GM15510 (cell line): ENCODE measurements at regions not wholly inside any gene's neighbourhood (a gene's known extent, or its start where the extent isn't known, plus 50 kb on each side); places are given as distances from the start of the nearest gene placed in this dataset.

ENCODE experiments used
- POLR2A ChIP-seq: IDR thresholded peaks from 3 replicates; pipeline ENCODE4 v1.6.1; 2011; ENCODE audit warnings: borderline replicate concordance; ENCODE audit not compliant: insufficient read length; ENCODE audit errors: extremely low read depth

DNA sequence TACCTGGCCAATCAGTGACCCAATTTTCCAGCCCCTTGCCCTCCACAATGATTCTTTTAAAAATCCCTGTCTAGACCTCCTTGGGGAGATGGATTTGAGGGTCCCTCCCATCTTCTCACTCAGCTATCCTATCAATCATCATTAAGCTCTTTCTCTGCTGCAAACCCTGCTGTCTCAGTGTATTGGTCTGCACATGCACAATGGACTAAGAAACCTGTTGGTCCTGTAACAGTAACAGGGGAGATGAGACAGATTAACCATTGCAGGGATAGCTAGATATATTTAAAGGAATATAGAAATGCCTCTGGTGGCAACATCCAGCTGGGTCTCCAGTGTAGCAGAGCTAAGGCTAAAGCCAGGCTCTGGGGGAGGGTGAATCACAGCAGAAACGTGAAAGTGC lies 74.6 kb upstream of the CHRNA7 start:
- no peak for TF ChIP-seq POLR2A

DNA sequence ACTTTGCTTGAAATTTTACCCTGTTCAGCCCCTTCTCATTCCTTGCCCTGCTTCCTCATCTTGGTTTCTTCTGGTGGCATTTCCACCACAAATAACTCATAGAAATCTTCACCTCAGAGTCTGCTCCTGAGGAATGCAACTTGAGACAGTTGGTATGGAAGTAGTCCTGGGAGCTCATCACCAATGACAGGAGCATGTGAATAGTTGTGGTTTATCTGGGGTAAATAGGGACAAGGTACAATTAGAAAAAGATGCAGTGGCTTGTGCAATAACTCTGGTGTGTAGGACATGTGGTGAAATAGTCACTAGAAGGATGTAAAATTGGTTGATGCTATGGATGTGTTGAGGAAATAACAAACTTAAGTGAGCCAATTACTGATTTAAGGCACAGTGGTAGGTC lies 72.7 kb upstream of the CHRNA7 start:
- TF ChIP-seq POLR2A: no peak

DNA sequence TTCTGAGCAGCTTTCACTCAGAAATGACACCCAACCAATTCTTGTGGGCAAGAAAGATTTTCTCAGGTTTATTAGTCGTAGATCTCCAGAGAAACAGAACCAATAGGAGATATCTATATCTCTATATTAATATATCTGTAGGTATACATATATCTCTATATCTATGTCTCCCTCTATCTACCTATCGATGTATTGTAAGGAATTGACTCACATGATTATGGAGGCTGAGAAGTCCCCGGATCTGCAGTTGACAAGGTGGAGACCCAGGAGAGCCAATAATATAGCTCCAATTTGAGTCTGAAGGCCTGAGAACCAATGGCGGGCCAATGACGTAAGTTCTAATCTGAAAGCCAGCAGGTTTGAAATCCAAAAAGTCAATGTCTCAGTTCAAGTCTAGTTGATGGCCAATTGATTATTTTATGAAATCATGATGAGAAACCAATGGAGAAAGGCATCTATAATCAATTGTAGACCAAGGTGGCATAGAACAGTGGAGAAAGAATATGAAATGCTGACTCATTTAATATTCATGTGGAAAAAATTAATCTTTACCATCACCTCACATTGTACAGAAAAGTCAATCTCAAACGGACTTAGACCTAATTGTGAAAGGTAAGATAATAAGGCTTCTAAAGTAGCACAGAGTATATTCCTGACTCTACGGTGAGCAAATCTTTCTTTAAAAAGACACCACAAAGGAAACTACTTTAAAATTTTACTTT lies 65.6 kb upstream of the CHRNA7 start:
- TF ChIP-seq POLR2A: no peak

DNA sequence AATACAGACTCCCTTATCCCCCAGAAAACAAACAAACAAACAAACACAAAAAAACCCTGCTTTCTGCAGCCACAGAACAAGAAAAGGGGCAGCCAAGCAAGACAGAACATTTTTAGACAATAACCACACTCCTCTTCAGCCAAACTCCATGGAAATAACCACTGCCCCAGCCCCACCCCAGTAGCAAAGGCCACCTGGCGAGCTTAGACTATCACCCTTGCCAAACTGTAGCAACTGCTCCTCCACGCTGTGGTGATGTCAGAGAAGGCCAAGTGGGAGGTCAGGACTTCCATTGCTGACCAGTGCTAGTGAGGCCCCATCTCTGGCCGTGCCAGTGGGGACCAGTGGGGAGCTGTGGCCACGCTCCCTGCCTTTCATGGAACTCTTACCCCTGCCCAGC lies 60.3 kb upstream of the CHRNA7 start:
- TF ChIP-seq POLR2A: no peak

DNA sequence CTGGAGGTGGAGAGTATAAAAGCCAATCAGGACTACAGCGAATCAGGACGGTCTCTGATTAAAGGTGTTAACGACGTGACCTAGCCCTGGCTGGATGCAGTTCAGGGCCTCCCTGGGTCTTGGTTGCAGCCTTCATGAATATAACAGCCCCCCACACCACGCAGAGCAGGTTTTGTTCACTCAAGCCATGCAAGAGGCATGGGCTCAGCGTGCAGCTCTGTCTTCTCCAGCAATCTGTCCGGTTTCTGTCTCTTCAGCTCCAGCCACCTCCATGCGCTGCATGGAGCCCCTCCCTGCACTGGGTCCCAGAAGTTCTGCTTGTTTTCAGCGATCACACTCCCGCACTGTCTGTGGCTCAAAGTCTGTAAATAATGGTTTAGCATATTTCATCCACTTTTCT lies 57.1 kb upstream of the CHRNA7 start:
- TF ChIP-seq POLR2A: no peak

DNA sequence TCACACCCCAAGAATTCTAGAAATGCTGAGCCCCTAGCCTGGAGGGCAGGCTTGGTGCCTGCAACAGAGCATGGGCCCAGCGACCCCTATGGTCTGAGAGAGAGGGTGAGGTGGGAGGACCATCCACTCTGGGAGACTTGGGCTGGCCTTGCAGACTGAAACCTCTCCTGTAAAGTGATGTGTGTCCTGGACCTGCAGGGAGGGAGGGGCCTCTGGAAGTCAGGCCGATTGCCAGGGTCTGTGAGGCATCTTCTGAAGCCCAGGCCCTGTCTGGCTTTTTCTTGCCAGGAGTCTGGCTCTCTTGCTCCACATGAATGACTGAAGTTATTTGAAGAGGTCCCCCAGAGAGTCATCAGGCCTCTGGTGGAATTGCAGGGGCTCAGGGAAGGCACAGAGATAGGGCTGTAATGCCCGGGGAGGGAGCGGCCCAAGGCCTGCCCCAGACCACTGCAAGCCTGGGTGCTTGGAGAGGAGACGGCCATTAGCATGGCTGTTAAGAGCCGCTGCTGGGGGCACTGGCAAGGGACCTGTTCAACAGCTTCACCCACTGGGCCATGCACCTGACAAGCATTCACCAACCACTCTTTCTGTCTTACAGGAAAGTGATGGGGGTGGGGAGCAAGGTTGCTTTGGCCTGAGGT lies 56.0 kb upstream of the CHRNA7 start:
- no peak for TF ChIP-seq POLR2A

DNA sequence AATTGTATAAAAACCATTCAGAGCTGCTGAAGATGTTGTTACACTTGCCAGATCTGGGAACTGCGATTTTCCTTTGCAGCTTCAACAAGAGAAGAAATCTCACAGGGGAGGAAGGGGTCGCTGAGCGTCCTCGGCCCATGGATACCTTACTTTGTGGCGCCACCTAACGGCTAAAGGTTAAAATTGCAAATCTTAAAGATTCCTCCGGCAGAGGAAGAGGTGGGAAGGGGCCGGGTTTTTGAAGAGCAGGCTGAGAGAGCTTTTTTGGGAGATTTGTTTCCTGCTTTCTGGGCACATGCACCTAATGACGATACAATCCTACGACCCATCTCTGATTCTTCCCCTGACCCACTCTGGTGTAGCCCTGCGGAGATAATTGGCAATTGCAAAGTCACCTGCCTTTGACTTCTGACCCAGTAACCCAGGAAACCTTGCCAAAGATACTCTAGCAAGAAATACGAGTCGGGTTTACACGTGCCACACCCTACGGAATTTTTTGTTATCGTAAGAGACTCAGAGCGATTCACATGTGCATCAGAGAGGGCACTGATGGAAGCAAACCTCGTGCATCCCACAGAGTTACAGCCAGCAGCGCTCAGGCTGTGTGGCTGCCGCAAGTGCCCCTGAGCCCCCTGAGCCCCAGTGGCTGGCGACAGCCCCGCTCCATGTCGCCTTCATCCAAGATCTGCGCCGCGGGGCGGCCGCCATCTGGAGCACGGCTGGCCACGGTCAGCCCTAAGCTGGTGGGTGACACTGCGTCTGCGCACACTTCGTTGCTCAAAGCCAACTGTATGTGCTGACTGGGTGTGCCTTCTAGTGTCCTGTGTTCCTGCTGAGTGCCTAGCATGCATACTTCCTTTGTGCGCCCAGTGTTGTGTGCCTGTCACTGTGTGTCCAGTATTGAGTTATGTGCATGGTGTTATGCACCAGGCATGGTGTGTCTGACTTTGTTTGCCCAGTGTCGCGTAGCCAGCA lies 55.2 kb upstream of the CHRNA7 start:
- TF ChIP-seq POLR2A: no peak

DNA sequence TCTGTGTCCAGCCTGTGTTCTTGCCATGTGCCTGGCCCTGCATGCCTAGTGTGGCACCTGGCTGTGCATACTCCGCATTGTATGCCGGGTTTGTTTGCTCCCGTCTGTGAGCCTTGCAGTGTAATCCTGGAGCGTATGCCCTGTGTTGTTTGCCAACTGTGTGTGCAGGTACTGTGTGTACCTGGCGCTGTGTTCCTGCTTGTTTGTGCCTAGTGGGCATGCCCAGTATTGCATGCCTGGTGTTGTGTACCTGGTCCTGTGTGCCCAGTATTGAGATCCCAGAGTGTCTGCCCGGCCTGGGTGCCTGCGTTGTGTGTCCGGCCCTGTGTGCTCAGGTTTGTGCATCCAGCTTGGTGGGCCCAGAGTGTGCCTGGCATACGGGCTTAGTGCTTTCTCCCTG lies 54.5 kb upstream of the CHRNA7 start:
- TF ChIP-seq POLR2A: no peak

DNA sequence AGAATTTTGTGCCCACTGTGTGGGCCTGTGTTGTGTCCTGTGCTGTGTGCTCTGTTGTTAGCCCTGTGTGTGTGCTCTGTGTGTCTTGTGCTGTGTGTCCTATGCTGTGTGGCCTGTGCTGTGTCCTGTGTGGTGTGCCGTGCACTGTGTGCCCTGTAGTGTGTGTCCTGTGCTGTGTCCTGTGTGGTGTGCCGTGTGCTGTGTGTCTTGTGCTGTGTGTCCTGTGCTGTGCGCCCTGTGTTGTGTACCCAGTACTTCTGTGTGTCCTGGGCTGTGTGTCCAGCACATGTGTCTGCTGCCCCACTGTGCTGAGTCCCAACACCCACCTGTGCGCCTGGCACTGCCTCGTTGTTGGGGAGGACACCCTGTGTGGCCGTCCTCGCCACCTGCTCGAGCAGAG lies 53.2 kb upstream of the CHRNA7 start:
- TF ChIP-seq POLR2A: no peak

DNA sequence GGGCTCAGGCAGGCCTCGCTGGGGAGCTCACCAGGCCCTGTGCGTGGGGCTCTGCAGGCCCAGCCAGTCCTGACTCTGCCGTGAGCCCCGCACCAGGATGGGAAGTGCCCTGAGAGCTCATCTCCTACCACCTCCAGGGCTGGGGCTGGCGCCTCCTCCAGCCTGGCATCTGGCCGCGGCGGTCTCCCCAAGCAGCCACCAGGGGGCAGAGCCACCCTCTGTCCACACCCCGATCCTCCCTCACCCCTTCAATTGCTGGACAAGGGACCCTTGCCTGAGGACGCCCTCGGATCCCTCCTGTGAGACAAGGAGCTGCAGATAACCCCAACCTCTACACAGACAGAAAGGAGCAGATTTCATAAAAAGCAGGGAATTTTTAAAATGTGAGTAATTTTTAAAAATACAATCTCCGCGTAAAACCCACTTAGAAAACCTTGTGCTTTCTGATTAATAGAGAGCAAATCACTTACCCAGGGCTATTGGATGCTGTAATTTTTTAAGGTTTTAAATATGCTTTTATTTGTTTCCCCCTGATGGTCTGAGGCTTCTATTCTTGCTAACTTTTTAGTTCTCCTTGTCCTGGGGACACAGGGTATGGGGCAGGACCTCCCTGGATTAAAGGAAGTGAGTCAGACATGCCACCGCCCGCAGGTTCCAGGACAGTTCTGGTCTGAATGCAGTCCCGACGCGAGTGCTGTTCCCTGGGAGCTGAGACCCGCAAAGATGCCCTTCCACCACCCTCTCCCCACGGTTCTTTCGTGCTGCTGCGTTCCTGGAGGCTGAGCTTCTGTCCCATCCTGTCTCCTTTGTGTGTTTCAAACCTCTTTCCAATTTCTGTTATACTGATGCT lies 52.3 kb upstream of the CHRNA7 start:
- TF ChIP-seq POLR2A: no peak
